GM18526 (cell line): ENCODE measurements at regions not wholly inside any gene's neighbourhood (a gene's known extent, or its start where the extent isn't known, plus 50 kb on each side); places are given as distances from the start of the nearest gene placed in this dataset.

Experiments
- POLR2A ChIP-seq: IDR thresholded peaks from 3 replicates; pipeline ENCODE4 v1.6.1; 2011; ENCODE audit not compliant: insufficient read length; ENCODE audit errors: extremely low read depth

DNA sequence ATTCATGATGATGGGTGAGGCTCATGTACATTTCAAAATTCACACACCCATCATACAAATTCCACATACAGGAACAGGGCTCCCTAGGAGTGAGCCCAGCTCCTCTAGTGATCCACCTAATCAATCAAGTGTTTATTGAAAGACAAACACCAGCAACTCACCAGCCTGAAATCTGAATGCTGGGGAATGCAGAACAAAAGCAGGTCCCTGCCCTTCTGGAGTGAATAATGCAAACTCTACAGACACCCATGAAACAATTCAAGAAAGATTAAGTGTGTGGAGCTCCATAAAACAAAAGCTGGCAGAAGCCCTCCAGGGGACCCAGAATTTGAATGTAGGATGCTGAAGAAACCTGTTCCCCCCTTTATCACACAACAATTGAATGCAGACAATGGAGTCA, 396.7 kb upstream of the JARID2 start:
- no peak for TF ChIP-seq POLR2A

DNA sequence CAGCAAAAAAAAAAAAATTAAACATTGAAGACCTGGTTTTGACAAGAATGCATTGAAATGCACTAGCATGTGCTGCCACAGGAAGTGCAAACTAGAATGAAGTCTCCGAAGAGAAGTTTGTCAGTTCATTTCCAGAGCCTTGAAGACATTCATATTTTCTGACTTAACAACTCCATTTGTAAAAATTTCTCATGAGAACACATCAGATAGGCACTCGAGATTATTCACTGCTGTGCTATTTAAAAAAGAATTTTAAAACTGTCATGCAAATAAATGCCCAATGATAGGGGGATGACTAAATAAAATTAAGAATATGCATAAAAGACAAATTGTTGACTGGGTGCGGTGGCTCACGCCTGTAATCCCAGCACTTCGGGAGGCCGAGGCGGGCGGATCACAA, 394.6 kb upstream of the JARID2 start:
- TF ChIP-seq POLR2A, result no peak

DNA sequence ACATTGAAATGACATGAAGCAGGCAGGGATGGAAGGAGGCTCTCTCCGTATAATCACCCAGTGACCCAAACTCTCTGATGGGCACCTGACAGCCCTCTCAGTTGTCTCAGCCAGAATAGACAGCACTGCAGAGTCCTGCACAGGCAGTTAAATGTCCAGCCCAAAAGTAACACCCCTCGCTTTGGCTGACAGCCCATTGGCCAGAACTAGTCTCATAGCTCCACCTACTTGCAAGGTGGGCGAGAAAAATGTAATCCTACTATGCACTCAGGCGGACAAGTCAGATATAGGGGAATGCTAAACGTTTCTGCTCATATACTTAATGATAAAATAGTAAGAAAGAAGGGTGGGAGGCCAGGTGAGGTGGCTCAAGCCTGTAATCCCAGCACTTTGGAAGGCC, 393.5 kb upstream of the JARID2 start:
- TF ChIP-seq POLR2A, result no peak

DNA sequence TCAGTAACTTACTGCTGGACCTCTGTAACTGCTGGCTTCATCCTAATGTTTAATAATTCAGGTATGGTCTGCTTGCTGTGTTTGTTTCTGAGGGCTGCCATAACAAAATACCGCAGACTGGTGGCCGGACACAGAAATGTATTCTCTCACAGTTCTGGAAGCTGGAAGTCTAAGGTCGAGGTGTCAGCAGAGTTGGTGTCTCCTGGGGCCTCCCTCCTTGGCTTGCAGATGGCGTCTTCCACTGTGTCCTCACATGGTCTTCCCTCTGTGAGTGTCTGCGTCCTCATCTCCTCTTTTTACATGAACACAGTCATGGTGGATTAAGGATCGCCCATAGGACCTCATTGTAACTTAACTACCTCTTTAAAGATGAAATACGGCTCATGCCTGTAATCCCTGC, 389.7 kb upstream of the JARID2 start:
- TF ChIP-seq POLR2A, result no peak

DNA sequence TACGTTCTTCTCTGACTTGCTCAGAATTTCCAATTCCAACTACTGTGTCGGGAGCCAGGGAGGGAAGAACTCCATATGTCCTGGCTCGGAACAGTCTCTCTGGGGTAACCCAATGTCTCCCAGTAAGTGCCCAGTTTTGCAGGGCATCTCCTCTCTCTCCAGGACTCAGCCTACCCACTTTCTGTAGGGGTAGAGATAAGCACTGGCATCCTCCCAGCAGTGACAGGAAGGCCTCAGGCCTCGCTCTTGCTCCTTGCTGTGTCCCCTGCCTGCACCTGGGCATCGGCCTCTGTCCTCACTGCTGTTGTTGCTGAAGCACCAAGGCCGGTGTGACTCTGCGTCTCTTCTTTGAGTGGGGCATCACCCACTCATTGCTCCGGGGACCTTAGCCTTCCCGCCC, 388.9 kb upstream of the JARID2 start:
- no peak for TF ChIP-seq POLR2A

DNA sequence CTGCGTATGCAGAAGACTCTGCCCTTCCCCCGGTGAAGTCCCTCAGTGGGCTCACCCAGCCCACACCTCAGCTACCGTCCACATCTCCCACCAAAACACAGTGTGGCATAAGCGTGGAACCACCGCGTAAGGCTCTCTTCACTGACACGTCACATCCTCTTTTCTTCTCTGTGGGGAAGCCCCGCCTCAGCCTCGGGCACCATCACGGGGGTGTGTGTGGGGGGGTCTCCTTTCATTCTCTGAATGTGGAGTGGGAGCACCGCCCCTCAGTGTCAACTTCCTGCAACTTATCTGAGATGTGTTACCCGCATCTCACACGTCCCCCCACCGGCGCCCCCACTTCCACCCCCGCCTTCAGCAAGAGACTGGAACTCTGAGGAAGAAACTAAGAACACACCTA, 388.4 kb upstream of the JARID2 start:
- TF ChIP-seq POLR2A, result no peak

DNA sequence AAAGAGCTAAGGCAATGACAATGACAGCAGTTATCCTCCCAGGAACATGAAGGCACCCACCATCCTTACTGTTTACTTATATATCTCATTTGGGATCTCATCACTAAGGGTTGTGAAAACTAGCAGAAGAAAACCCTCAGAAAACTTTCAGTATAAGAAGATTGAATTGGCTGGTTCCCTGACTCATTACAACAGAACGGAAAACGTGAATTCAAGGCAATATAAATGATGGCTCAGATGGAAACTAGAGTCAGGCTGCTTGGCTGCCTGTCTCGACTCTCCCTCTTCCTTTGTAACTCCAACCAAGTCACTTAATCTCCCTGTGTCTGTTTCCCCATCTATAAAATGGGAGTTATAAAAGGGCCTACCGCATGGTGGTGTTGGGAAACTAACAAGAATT, 387.1 kb upstream of the JARID2 start:
- TF ChIP-seq POLR2A, result no peak

DNA sequence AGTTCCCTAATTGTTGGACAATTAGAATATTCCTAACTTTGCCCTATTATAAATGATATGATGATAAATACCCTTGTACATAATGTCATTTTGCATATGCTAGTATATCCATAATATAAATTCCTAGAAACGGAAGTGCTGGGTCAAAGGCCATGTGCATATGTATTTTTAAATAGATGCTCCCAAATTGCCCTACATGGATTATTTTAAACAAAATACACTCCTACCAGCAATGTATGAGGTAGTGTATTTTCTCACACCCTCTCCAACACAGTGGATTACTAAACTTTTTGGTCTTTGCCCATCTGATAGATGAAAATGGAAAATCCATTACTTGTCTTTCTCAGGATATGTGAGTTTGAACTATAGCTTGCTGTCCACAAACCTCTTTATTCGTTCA, 385.1 kb upstream of the JARID2 start:
- no peak for TF ChIP-seq POLR2A

DNA sequence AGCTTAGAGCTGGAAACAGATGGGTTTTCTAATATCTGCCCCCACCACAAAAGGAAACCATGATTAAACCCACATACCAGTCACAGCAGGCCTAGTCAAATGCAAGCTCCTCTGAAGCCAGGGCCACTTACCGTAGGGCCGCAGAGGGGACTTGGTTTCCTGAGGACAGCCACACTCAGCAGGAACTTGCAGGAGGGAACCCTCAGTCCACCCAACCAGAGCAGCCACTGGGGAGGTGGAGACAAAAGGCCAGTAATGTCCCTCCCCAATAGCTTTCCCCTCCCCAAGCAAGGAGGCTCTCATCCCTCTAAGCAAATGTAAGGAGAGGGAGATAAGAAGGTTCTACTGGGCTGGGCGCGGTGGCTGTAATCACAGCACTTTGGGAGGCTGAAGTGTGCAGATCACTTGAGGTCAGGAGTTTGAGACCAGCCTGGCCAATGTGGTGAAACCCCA, 384.4 kb upstream of the JARID2 start:
- TF ChIP-seq POLR2A, result no peak

DNA sequence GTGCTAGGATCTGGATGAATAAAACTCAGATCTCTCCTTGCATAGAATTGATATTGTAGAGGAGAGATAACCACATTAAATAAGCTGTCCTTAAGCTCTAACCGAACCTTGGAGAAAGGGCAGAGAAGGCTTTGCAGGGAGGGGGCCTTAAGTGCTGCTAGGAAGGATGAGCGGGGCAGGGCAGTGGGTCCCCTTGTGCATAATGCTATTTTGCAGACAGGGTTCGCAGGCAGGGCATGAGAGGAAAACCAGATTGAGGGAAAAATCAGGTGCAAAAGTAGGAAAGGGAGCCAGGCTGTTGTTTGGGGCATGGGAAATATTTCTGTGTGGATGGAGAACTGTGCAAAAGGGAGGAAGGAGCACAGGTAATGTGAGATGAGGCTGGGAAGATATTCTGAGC, 383.0 kb upstream of the JARID2 start:
- TF ChIP-seq POLR2A, result no peak

DNA sequence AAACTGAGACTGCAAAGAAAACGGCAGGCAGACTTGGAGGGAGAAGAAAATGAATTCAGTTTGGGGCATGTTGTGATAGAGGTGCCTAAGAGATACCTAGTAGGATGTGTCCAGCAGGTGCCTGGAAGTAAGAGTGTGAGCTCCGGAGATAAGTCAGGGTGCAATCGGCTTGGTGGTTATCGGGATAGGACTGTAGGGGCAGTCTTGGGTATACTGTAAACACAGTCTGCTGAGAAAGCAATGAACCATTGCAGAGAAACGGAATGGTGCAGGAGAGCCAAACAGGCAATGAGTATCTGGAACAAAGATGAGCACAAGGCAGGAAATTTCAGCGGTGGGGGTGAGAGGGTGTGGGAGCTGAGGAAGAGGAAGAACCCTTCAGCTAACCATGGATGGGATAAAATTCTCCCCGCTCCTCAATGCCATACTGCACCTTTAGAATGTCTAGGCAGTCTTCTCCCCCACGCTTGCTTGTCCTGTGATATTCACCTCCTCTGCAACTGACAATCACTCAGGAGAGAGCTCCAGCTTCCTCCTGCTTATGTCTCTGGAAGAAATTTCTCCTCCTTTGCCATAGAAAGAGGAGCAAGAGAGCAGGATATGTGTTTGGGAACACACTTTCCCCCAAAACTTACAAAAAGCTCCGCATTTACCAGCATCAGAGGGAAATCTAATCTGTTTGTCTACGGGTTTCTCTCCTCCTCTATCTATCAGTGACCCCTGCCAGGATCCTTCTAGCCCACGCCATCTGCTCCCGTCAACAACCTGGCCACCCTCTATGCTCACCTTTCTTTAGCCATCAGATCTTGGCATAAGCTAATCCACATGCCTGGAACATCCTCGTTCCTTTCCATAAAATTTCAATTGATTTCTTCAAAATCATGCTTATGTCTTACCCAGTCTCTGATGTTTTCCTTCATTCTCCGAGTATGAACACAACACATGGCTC, 381.7 kb upstream of the JARID2 start:
- TF ChIP-seq POLR2A, result no peak

DNA sequence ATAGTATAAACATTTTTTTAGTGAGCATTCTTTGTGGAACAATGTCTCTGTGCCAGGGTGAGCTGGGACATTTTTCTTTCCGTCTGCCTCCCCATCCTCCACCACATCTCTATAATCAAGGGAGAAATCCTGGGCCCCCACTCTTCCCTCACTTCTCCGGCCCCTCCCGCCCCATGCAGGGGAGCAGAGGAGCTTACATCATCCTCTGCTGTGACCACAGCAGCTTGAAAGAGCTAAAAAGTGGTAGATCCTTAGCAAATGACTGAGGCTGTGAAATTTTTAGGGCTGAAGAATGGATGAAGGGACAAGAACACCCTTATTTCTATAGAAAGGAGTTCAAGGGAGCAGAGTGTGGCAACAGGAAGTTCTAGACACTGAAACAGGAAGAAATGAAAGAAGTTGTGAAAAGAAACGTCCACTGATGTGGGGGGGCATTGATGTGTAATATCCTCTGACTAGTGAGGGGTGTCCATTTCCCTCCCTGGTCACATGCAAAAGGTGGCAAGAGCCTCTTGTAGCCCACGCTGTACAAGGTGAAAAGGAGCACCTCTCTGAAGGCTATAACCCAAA, 380.3 kb upstream of the JARID2 start:
- TF ChIP-seq POLR2A, result no peak

DNA sequence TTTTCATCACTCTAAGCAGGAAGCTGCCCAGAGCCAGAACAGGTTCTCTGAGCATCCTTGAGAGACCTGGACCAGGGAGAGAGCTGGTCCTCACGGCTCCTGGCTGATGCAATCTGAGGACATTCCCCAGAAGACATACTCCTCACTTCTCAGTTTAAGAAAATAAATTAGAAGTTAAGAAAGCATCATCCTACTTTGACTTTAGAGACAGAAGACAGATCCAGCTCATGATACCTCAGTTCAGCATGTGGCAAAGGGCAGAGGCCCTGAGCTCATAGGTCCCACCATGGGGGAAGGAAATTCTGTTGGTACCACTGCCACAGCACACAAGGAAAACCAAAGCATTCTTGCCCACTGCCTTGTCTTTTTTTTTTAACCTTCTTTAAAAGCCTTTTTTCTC, 378.1 kb upstream of the JARID2 start:
- TF ChIP-seq POLR2A, result no peak

DNA sequence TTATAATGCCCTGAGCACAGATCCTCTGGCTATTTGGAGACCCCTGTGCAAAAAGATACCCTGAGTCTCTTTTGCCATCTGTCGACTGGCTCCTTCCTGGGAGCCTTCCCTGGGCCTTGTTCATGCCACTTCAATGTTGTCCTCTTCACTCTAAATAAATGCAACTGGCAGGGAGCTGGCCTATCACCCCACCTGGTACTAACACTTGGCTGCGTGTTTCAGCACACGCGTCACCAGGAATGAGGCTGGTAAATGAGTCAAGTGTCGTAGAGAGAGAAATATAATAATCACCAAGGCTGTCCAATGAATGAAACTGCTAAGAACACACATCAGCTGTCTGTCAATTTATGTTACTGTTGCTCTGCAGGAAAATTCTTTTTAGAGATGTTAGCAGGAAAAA, 374.6 kb upstream of the JARID2 start:
- no peak for TF ChIP-seq POLR2A

DNA sequence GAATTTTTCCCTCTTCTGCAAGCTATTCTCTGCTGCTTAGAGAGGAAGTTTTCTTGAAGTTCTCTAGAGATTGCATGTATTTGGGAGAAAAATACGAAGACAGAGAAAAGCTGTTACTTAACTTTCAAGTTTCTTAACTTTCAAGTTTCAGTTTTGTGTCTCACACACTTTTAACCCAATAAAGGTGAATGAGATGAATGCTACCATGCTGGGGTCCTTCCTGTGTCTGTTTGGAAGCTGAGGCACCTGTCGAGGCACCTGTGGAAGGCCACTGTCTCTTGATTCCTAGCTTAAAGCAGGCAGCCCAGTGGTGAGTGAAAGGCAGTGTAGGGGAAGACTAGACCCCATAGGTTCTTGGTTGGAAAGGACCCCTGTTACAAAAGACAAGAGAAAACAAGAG, 372.8 kb upstream of the JARID2 start:
- TF ChIP-seq POLR2A, result no peak

DNA sequence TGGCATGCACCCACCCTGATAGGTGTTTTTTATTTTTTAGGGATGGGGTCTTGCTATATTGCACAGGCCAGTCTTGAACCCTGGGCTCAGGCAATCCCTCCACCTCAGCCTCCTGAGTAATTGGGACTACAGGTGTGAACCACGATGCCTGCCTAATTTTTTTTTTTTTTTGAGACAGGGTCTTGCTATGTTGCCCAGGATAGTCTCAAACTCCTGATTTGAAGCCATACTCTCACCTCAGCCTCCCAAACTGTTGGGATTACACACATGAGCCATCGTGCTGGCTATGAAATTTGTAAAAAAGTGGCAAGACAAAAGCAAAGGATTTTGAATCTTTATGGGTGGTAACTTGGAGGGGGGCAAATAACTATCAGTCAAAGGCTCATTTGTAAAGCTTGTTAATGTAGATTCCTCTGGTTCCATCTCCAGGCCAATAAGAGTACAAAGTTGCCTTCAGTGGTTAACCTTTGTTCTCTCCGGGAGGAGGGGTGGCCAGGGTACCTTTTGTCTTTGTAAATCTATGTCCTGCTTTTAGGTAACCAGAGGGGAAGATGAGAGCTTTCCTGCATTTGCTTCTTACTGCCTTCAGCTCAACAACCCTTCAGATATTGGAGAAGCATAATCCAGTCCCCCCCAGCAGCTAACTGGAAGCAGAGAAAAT, 372.0 kb upstream of the JARID2 start:
- TF ChIP-seq POLR2A, result no peak

DNA sequence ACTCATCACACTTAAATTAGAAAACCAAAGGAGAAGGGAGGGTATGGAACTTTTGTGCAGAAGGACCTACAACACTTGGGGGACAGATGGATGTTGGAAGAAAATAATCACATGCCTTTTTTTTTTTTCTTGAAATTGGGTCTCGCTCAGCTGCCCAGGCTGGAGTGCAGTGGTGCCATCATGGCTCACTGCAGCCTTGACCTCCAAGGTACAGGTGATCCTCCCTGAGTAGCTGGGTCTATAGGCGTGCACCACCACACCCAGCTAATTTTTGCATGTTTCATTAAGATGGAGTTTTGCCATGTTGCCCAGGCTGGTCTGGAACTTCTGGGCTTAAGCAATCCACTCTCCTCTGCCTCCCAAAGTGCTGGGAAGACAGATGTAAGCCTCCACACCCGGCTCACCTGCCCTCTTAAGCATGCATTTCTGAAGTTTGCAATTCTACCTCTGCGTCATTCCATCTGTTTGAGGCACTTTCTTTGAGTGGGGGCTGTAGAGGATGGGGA, 370.8 kb upstream of the JARID2 start:
- no peak for TF ChIP-seq POLR2A
